DMS153 treated with DMSO at 0.1 percent for 48 hours (cell line): ENCODE measurements at regions not wholly inside any gene's neighbourhood (a gene's known extent, or its start where the extent isn't known, plus 50 kb on each side); places are given as distances from the start of the nearest gene placed in this dataset.
"Not testable (repeated sequence)": the region's sequence is repeated elsewhere in the genome, so short reads cannot be mapped to it uniquely, and the experiment has no call there.

Experiments used
- DNase-seq: peaks from one replicate; lab custom pipeline; 2025; ENCODE audit not compliant: unreplicated experiment; lab: John Stamatoyannopoulos, UW

DNA sequence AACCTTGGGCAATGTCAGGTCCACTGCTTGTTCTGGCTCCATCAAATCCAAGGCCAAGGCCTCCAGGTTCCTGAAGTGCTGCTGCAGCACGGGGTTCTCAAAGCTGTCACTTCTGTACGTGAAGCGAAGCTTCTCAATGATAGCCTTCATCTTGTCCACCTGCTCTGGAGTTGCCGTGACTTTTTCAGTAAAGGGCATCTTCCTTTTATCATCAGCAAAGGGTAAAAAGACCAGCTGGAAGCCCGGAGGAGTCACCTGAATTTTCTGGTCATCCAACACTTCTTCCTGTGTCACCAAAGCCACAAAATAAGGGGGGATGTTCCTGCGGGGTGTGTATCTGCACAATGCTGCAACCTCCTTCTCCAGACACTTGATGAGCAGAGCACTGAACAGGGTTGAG, 131.7 kb upstream of the MAMLD1 start:
- DNase-seq, result not testable (repeated sequence)

DNA sequence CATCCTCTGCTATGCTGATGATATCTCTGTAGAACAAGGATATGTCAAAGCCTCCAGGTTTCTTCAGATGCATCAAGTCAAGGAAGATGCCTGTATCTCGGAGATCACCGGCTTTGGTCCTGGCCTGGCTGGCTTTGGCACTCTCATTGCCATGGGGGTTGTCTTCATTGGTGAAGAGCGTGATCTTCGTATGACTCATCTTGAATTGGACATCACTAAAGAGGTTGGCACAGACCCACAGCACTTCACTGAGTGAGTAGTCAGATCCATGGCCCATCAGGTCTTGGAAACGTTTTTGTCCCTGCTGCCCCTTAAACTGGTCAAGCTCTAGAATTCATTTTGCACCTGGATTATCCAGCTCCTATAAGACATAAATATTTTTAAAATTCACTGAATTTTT, 130.9 kb upstream of the MAMLD1 start:
- not testable (repeated sequence) for DNase-seq

DNA sequence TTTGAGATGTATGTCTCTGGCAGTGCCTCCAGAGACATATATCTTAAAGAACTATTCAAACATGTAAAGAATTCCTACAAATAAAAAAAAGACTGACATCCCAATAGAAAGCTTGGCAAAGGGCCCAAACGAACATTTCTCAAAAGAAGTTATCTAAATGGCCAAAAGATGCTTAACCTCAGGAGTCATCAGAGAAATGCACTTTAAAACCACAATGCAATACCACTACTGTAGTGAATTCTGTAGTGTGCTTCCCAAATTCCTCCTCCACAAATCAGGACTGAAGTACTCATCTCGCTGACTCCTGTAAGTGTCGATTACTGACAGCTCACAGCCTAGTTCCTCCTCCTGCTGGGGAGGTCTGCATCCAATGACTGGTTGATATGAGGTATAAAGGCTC, 129.0 kb upstream of the MAMLD1 start:
- no peak for DNase-seq

DNA sequence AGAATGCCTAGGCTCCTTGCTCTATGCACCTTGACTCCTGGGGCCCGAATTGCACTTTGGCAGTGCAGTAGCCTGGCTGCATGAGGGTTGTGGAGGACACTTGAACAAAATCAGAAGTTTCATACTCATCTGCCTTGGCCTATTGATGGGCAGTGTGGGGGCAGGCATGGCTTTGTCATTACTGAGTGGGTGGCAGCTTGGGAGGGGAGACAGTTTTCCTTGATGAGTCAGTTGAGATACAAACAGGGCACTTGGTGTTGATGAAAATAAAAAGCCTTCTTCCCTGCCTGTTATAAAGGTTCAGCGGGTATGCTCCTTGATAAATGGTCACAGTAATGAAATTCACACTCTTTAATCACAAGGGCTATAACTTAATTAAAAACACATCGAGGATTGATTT, 126.8 kb upstream of the MAMLD1 start:
- DNase-seq, result no peak

DNA sequence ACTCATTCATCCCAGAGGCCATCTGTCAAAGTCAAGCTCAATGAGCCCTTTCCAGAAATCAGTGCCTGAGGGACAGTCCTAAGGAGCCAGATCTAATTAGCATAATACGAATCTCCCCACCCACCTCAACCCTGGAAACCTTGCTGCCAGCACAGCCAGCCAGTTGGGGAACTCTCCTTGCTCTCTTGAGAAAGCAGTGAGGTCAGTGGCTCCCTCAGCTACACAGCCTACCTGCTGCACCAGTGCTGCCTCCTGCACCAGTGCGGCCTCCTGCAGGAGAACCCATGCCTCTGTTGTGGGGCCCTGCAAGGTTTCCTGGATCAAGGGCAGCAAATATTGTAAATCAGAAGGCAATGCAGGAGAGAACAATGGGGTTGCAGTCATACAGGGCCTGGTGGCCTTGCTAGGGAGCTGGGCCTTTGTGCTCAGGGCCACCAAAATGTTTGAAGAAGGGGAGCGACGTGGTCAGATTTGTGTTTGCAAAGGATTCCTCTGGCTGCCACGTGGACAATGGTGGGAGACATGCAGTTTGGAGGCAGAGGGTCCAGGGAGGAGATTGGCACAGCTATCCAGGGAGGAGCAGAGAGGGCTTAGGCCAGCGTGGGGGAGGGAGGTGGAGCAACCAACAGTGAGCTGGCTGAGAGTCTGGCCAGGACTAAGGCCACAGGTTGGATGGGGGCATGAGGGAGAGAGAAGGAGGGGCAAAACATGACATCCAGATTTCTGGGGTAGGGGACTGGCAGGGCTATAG, 124.3 kb upstream of the MAMLD1 start:
- no peak for DNase-seq

DNA sequence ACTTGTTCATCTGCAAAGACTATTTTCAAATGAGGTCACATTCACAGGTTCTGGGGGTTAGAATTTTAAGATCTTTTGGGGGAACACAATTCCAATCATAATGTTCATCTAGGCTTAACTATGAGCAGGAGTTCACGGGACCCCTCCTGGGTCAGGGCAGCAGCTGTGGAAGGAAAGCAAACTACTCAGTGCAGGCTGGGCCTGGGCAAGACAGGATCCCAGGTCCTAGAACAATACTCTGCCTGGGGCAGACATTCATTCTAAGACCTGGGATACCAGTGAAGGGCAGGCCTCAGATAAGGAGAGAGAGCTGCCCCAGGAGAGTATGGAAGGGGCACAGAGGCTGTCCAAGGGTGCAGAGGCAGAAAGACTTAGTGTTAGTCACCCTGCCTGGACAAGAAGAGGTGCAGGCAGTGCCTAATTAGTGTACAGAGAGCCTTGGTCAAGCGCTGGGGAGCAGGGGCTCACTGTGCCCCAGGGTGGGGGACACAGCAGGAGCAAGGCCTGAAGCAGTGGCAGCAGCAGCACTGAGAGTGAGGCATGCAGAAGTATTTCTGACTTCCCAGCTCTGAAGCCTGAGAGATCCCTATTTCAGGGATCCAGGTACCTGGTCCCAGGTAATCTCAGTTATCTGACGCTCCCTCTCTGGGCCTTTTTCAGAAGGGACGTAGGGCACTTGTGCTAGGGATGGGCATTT, 123.0 kb upstream of the MAMLD1 start:
- DNase-seq, result no peak

DNA sequence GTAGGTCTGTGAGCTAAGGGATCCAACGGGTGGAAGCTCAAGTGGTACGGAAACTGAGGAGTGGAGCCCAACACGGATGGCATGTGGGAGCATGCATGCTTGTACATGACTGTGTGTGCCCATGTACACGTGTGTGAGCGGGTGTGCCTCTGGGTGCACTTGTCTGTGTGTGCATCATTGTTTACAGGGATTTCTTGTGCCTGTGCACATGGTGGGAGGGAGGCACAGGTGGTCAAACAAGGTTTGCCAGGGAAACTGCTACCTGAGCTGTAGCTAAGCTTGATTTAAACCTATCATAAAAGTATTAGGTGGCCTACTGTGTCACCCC, 122.5 kb upstream of the MAMLD1 start:
- no peak for DNase-seq

DNA sequence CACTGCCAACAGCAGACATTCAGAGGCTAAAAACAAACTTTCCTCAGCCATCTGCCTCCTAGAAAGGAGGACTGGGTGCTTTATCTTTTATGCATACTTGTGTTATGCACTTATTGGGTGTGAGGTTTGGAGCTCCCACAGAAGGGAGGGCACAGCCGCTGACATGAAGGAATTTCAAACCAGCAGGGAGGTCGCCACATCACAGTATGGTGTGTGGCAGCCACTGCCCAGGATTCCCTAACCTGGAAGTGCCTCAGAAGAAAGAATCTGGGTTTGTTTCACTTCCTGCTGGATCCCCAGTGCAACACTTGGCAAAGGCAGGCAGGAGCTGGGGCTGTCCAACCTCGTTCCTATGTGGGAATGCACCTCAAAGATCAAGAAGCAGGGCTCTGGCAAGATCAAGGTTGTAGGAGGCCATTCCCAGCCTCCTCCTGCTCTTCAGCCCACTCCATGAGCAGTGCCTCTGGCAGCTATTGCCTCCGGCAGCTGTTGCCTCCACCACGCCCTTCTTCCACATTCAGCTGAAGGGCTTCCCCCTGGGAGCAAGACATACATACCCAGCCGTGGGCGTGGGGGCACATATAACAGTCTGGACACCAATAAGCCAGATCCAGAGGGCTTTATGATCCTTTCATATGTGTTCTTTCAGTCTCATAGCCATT, 109.0 kb upstream of the MAMLD1 start:
- no peak for DNase-seq

DNA sequence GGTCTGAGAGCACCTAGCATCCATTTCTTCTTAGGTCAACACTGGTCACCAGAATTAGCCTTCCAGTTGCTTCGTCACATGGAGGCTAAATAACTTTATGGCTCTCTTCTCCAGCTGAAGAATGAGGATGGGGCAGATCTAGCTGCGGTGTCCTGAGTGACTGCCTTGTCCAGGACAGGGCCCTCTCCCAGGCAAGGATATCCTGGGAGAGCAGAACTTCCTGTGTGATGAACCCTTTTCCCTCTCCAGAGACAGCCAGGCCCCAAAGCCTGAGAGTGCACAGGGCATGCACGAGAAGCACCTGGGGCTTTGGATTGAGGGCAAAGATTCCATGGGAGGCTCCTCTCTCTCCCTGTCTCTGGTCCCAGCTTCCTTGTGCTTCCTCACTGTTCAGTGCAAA, 108.2 kb upstream of the MAMLD1 start:
- DNase-seq, result no peak

DNA sequence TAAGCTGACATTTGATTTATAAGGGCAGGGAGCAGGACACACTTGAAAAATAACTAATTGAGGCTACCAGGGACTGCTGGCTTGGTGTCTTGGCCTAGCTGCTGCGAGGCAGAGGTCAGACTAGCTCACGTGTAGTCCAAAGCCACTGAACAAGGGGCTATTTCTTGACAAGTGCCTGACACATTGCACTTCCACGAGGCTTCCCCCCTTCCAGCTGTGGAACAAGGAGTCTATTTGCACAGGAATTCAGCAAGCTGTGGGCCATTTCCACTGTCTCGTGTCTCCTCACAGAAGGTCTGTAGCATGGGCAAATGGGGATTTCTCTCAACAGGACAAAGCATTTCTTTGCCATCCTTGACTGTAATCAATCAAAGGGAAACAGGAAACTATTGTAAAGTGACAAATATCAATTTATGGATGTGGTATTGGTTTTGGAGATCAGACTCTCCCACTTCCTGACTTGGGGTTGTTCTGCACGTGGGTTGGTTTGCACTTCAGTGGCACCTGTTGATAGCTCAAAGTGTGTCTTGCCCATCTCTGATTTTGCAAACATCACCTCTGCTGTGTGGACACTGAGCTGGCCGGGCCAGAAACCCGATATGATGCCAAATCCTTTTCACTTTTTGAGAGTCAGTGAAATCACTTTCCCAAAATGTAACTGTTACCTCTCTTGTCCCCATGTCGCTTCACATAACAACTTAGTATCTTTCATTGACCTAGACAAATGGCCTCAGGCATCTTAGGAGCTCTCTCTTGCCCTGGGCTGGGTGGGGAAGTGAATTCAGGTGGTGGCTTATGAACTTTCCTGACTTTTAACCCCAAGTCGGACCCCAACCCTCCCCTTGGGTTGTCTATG, 107.4 kb upstream of the MAMLD1 start:
- no peak for DNase-seq

DNA sequence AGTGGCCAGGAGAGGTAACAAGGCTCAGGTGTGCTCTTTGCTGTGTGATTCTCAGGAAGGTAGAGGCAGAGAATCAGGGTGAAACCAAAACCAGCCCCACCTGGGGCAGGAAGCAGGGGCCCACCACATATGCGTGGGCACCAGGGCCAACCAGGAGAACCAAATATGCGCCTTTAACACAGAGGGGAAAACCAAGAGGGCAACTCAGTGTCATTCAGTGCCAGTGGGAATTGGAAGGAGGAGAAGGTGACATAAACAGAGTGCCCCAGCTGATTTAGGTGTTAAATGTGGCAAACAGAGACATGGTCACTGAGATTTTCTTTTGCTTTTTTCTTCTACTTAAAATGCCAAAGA, 106.8 kb upstream of the MAMLD1 start:
- DNase-seq, result no peak

DNA sequence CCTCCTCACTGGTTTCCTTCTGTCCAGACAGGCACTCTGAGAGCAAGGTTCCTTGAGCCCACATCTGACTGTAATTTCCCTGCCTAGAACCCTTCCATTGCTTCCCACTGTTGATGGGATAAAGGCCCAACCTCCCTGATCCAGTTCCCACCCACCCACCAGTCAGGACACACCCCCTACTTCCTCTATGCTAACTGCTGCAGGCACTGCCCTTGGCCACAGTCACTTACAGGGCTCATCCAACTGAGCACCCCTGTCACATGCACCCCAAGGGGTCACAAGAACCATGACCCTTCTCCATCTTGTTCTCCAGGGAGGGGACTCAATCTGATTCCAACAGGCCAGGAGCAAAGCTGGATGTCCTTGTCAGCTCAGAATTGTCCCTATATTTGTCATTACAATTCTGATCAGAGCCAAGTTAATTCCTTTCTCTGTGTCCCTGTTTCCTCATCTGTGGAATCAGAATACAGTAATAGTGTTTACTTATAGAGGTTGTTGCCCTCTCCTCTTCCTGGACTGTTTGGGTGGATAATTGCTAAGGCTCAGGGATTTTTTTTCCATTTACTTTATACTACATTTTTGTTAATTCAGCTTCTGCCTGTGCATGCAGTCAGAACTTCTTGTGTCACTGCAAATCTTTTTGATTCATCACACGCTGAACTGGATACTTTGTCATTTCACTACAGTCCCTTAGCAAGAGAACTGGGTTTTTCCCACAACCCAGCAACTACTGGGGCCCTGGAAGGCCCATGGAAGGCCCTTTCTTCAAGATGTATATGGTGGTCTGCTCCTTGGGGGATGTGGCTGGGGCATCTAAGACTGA, 105.6 kb upstream of the MAMLD1 start:
- DNase-seq, result no peak

DNA sequence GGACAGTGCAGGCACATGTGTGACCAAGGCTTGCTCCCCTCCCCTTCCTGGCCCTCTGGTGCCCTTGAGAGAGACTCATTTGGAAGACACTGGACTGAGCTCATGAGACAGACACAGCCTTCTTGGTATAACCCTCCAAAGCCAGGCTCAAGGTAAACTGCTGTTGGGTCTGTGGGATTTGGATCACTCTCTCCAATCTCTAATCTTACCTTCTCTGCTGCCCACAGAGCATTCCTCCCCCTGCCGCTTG, 105.0 kb upstream of the MAMLD1 start:
- no peak for DNase-seq

DNA sequence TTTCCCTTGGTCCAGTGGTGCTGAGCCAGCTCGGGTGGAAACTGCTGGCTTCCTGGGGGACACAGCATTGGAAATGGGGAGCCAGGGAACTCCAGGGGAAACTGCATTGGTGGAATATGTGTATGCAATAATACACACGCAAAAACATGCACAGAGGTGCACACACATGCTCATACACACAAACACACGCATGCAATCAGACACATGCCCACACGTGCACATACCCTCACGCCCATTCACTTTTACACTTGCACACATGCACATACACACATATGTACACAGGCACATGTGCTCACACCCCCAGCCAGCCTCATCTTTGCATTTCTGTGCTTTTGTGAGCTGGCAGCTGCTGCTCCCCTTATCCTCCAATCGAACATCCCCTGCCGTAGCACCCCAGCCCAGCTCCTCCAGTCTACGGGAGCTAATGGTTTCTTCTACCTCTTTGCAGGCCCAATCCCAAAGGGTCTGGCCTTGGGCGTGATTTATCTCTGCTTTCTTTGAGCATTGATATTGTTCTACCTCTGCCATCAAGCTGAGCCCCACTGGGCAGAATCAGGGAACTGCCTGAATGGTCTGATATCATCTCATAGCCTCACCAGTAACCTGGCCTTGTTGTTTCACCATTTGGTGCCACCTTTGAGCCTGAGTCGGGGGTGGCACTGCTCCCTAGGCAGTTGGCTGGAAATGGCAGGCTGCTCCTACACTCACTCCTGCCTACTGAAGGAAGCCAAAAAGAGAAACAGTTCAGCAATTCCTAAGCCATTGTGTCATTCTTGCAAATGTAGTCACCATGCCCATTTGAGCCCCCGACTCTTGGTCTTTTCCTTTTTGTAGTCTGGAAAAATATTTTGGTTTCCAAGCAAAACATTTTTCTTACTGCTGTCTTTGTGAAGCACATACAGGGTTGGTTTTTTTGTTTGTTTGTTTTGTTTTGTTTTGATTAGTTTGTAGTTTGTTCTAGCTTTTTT, 104.4 kb upstream of the MAMLD1 start:
- no peak for DNase-seq

DNA sequence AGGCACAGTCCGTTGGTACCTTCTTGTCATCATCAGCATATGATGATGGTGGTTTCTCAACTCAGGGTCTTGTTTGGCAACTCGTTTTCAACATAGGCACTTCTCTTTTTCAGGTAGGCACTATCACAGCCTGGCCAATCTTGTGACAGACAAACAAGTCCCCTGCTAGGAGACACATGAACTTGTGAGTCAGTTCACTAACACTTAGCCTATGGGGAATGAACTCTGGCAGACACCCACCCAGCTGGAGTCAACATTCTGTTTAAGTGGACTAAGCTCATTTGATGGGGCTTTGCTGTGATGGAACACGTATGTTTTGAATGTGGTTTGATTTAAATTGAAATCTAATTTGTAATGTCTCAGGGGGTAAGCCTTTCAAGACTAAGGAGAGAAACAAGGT, 100.7 kb upstream of the MAMLD1 start:
- DNase-seq, result no peak

DNA sequence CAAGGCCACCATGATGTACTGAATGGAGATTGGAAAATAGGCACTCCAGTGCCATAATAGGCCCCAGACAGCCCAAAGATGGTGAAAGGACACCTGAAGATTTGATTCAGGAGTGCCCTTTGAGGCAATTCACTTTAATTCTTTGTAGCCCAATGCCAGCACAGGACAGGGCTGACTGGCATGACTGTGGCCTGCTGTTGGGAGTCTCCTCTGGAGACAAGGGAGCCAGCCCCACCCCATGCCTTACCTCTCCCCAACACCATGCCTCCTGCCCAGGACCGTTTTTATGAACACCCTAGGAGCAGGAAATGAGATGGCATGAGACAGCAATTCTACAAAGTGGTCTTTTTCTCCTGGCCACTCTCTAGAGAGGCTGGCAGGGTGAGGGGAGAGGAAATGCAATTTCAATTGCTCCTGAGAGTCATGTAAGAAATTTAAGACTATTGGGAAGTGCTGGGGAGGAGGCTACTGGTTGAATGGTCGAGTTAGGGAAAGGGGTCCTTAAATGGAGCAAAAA, 94.2 kb upstream of the MAMLD1 start:
- DNase-seq, result no peak

DNA sequence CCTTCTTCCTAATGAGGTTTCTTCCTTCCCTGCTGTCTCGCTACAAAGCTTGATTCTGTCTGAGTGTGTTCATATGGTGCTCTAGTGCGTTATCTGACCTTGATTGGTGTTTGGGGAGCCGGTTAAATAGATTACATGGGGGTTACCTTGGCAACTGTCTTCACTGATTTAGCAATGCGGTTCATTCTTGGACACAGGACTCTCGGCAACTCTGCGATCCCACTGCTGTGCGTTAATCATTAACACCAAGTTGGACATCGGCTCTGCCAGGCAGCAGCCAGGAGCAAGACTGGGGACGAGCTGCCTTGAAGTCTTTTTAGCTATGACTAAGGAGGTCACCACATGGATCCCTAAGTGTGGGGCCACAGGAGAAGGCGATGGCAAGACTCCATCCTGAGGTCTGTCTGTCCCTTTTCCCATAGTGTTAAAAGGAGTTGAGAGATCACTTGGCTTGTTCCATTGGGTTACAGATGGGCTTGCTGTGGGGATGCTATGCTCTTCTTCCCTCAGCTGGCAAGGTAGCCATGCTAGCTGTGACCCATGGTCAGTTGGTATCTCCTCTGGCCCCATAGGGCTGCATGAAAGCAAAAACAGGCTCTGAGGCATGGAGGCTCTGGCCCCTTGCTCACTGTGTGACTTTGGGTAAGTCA, 93.4 kb upstream of the MAMLD1 start:
- DNase-seq, result no peak

DNA sequence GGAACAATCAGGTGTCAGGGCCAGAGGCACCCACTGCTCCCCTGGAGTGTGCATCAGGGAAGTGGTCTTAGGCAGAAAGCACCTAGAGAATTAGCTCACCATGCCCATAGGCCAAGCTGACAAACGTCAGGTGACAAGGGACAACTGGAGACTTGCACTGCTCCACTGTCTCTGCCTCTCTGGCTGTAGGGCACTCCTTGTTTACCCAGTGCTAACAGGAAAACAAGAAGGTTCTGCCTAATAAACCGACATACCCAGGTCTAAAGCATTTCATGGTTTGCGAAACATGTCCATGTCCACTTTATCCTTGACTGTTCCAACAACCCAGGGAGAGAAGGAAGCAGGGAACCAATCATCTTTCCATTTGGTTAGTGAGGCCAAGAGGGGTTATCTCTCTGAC, 92.5 kb upstream of the MAMLD1 start:
- no peak for DNase-seq
